GM13977 (cell line): ENCODE measurements at regions not wholly inside any gene's neighbourhood (a gene's known extent, or its start where the extent isn't known, plus 50 kb on each side); places are given as distances from the start of the nearest gene placed in this dataset.
"Not testable (repeated sequence)": the region's sequence is repeated elsewhere in the genome, so short reads cannot be mapped to it uniquely, and the experiment has no call there.

Experiments used
- DNase-seq: peaks from one replicate; pipeline ENCODE4 v3.0.0; 2012; ENCODE audit warnings: low spot score
- CTCF ChIP-seq: IDR thresholded peaks from 2 replicates; pipeline ENCODE4 v1.5.1; 2012; ENCODE audit warnings: mild to moderate bottlenecking, control low read depth; ENCODE audit not compliant: insufficient read depth; ENCODE audit errors: extremely low read depth, missing control alignments
- in situ Hi-C: fragments of 300-500 bp; cut with MboI; formaldehyde crosslinking; loops from one replicate; pipeline ENCODE4 v1.12.0; 2022; ENCODE audit warnings: low sequenced_read_pairs, low pct_unique_long_range_greater_than_20kb, mixed read lengths, inconsistent platforms; ENCODE audit not compliant: unreplicated experiment

DNA sequence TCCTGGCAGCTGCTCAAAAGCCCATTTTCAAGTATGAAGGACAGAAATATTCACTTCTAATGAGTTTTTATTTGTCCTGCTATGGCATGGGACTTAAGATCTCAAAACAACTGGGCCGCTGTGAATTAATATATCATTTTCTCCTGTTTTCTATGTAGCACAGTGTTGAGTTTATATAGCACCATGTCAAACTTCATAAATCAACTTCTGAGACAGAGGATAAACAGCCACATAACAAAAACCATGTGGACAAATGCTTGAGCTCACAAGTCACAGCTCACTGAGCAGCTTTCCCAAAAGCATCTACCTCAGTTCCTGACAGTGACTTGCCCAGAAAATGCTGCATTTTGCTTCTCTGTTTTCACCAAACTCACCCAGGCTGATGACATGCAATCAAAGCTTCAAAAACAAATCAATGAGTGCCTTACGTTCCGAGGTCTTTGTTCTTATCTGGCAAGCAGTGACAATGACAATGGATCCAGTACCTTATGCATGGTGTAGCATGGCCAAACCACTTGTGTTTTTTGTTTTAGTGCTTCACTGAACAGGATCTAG is 722.6 kb downstream of the LRRIQ3 start:
- in situ Hi-C loops, result no loop called here
- TF ChIP-seq CTCF, result no peak
- DNase-seq, result no peak

GRCh38 chr1:73472810-73473209 is 725.2 kb downstream of the LRRIQ3 start:
- in situ Hi-C loops, result no loop called here
- no peak for TF ChIP-seq CTCF
- no peak for DNase-seq

DNA sequence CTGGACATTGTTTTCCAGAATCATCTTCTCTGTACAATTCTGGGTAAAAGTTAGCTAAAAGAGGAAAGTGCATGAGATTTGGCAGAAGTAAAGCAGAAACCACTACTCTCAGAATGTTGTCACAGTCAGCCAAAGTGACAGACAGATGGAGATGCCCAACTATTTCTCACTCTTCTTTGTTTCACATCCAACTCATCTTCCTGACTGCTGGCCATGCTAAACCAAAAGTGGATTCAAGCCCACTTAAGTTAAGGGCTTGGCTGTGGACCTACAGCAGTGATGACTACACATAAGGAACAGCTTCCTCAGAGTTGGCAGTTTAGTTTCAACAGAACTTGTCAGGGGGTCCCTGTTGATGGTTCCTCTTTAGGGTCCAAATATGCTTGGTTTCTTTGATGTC is 730.2 kb downstream of the LRRIQ3 start:
- in situ Hi-C loops, result no loop called here
- no peak for TF ChIP-seq CTCF
- no peak for DNase-seq

DNA sequence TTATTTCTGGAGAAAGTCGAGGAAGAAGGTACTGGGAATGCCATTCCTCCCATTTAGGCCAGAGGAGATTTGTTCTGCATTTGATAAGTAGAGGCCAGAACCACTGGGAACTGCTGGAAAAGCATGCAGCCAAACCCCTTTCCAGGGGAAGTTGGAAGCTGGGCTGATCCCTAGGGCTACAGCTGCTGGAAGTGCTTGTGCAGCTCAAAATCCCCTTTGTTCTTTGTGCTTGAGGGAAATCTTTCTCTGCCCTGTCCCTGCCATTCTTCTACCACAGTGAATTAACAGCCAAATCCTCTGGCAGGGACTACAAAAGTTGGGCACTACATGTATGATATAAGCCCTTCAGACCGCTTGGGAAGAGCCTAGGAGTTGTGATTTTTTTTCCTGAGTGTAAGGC is 734.1 kb downstream of the LRRIQ3 start:
- DNase-seq, result no peak
- in situ Hi-C loops, result no loop called here
- TF ChIP-seq CTCF, result no peak

DNA sequence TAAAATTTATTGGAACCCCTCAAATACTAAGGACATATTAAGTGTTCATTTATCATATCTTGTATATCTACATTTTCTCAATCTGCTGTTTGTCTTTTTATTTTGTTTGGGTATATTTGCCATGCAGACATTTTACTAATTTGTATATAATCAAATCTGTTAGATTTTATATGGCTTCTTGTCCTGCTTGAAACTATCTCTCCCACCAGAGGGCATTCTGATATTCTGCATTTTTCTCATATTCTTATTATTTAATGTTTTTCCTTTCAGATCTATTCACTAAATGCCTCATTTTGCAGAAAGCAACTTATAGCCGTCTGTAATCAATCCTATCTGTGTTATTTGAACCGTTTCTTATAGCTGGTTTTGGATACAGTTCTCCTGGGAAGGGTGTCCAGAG is 745.5 kb downstream of the LRRIQ3 start:
- TF ChIP-seq CTCF, result peak; percentile 9
- in situ Hi-C loops, result no loop called here
- DNase-seq, result no peak

DNA sequence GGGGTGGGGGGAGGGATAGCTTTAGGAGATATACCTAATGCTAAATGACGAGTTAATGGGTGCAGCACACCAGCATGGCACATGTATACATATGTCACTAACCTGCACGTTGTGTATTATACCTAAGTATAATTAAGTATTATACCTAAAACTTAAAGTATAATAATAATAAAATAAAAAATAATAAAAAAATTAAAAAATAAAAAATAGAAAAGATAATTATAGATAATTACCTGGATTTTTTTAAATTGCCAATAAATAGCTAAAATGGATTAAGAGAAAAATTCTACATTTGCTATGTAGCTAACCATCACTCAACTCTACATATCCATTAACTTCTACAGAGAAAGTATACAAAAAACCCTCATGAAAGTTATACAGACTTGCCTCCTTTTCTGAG is 747.3 kb downstream of the LRRIQ3 start:
- DNase-seq, in situ Hi-C loops: not testable (repeated sequence)

DNA sequence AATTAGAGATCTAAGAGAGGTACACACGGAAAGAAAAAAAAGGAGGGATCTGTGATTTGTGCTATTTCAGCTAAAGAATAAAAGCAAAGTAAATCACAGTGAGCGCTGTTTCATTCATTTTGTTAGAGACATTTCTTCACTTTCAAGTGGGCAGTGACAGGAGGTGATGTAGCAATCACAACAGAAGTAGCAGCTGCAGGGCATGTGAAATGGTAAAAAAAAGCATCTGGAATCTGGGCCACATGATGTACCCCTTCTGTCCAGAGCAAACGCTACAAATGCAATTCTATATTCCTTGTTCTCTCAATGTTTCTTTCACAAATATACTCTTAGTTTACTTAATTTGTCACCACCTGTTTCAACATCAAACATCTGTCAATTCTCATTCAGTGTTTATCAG is 786.5 kb downstream of the LRRIQ3 start:
- no peak for DNase-seq

More for the DNA sequence above, 786.5 kb downstream of the LRRIQ3 start:
- in situ Hi-C loops, result no loop called here
- TF ChIP-seq CTCF, result no peak
